ENCODE measurements at regions not wholly inside any gene's neighbourhood (a gene's known extent, or its start where the extent isn't known, plus 50 kb on each side); places are given as distances from the start of the nearest gene placed in this dataset.

DNA sequence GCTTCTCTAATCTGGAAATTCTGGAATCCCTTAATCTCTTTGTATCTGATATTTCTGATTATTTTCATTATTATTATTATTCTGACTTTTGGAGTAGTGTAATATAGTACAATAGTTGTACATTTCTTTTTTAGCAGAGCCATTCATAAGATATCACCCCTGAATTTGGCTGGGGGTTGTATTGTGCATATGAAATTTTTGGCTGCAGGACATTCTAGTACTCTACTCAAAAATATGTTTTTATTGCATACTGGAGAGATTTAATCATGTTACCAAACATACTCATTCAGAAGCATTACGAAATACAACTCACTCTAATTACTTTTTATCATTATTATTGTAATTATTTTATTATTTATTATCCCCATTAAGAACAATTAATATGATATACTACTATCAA is 589.7 kb upstream of the KCNMB2 start:
- TF ChIP-seq, protein P1, sequence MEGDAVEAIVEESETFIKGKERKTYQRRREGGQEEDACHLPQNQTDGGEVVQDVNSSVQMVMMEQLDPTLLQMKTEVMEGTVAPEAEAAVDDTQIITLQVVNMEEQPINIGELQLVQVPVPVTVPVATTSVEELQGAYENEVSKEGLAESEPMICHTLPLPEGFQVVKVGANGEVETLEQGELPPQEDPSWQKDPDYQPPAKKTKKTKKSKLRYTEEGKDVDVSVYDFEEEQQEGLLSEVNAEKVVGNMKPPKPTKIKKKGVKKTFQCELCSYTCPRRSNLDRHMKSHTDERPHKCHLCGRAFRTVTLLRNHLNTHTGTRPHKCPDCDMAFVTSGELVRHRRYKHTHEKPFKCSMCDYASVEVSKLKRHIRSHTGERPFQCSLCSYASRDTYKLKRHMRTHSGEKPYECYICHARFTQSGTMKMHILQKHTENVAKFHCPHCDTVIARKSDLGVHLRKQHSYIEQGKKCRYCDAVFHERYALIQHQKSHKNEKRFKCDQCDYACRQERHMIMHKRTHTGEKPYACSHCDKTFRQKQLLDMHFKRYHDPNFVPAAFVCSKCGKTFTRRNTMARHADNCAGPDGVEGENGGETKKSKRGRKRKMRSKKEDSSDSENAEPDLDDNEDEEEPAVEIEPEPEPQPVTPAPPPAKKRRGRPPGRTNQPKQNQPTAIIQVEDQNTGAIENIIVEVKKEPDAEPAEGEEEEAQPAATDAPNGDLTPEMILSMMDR (conservative IDR thresholded peaks at IDR 0.05): no peak
- TF ChIP-seq ZFX (IDR thresholded peaks at IDR 0.05): no peak

Measured in C4-2B (cell line).